Loucy (cell line): ENCODE measurements at regions not wholly inside any gene's neighbourhood (a gene's known extent, or its start where the extent isn't known, plus 50 kb on each side); places are given as distances from the start of the nearest gene placed in this dataset.

Experiments
- H2AFZ ChIP-seq: fragments of 200-600 bp; sonication (generic); 2 replicates; pipeline ENCODE4 v1.6.0; 2016; ENCODE audit warnings: antibody characterized with exemption, mild to moderate bottlenecking, low read length, moderate library complexity
- H3F3A ChIP-seq: fragments of 200-600 bp; 2 replicates; pipeline ENCODE4 v1.6.0; 2016; ENCODE audit warnings: antibody characterized with exemption, low read depth, mild to moderate bottlenecking
- H3K27me3 ChIP-seq: fragments of 200-600 bp; sonication (generic); 2 replicates; pipeline ENCODE4 v1.6.1; 2014; ENCODE audit warnings: low read length, mild to moderate bottlenecking; ENCODE audit not compliant: insufficient read depth, poor library complexity, severe bottlenecking
- H3K36me3 ChIP-seq: fragments of 200-600 bp; sonication (generic); 2 replicates; pipeline ENCODE4 v1.6.1; 2016; ENCODE audit warnings: low read length; ENCODE audit not compliant: insufficient read depth
- H3K4me1 ChIP-seq: fragments of 200-600 bp; sonication (generic); 2 replicates; pipeline ENCODE4 v1.5.1; 2014; ENCODE audit warnings: low read length, mild to moderate bottlenecking; ENCODE audit not compliant: insufficient read depth, poor library complexity, severe bottlenecking
- H3K4me2 ChIP-seq: fragments of 200-600 bp; sonication (generic); 2 replicates; pipeline ENCODE4 v1.6.0; 2014; ENCODE audit warnings: antibody characterized with exemption, low read length, low read depth, mild to moderate bottlenecking; ENCODE audit not compliant: poor library complexity, severe bottlenecking
- H3K4me3 ChIP-seq: fragments of 200-600 bp; sonication (generic); 2 replicates; pipeline ENCODE4 v1.5.1; 2014; ENCODE audit warnings: low read length, mild to moderate bottlenecking, mixed read lengths; ENCODE audit not compliant: poor library complexity, severe bottlenecking
- H3K79me2 ChIP-seq: fragments of 200-600 bp; sonication (generic); 2 replicates; pipeline ENCODE4 v1.6.1; 2014; ENCODE audit warnings: low read length; ENCODE audit not compliant: insufficient read depth
- H3K9ac ChIP-seq: fragments of 200-600 bp; sonication (generic); 2 replicates; pipeline ENCODE4 v1.6.0; 2014; ENCODE audit warnings: mild to moderate bottlenecking, low read depth, low read length, moderate library complexity; ENCODE audit not compliant: poor library complexity, severe bottlenecking
- H3K9me2 ChIP-seq: fragments of 200-600 bp; sonication (generic); replicated peaks from 2 replicates; pipeline ENCODE4 v1.6.1; 2016; ENCODE audit warnings: low read depth, low read length, mixed read lengths
- H3K9me3 ChIP-seq: fragments of 200-600 bp; sonication (generic); 2 replicates; pipeline ENCODE4 v1.6.1; 2014; ENCODE audit warnings: mild to moderate bottlenecking, antibody characterized with exemption, low read length, low read depth; ENCODE audit not compliant: insufficient read depth
- H4K20me1 ChIP-seq: fragments of 200-600 bp; sonication (generic); 2 replicates; pipeline ENCODE4 v1.6.0; 2014; ENCODE audit warnings: antibody characterized with exemption, low read length, mild to moderate bottlenecking; ENCODE audit not compliant: insufficient read depth, poor library complexity, severe bottlenecking
- EZH2phosphoT487 ChIP-seq: fragments of 200-600 bp; IDR thresholded peaks from 2 replicates; pipeline ENCODE4 v1.6.1; 2018; ENCODE audit warnings: antibody characterized with exemption, mild to moderate bottlenecking, moderate library complexity, borderline replicate concordance
- TF ChIP-seq, protein P1 (sequence below): fragments of 200-600 bp; sonication (generic); conservative IDR thresholded peaks from 2 replicates; pipeline ENCODE4 v1.5.1; 2014; ENCODE audit warnings: mild to moderate bottlenecking, antibody characterized with exemption, low read length

- TF ChIP-seq, protein P1, sequence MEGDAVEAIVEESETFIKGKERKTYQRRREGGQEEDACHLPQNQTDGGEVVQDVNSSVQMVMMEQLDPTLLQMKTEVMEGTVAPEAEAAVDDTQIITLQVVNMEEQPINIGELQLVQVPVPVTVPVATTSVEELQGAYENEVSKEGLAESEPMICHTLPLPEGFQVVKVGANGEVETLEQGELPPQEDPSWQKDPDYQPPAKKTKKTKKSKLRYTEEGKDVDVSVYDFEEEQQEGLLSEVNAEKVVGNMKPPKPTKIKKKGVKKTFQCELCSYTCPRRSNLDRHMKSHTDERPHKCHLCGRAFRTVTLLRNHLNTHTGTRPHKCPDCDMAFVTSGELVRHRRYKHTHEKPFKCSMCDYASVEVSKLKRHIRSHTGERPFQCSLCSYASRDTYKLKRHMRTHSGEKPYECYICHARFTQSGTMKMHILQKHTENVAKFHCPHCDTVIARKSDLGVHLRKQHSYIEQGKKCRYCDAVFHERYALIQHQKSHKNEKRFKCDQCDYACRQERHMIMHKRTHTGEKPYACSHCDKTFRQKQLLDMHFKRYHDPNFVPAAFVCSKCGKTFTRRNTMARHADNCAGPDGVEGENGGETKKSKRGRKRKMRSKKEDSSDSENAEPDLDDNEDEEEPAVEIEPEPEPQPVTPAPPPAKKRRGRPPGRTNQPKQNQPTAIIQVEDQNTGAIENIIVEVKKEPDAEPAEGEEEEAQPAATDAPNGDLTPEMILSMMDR: no peak
- TF ChIP-seq EZH2phosphoT487: no peak
- H4K20me1 ChIP-seq: no peaks in the 10 kb centered on the region
Observed at GRCh38 chr18:64474773-64475172, 325.9 kb upstream of the LINC00305 start.

DNA sequence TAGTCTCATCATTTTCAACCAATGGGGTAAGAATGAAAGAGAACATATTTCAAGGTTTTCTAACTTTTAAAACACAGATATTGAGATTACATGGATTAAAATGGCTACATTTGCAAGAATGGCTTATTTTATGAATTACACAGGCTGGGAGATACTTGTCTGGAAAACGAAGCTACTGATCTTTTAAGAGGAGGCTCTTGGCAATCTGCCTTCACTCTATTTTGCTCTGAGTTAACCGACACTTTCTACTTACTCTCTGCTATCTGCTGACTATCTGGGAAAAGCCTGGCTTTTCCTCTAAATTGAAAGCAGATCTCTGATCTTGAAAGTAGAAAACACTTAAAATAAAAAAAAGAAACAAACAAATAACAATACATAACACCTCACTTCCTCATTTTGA is 325.4 kb upstream of the LINC00305 start:
- Histone ChIP-seq H3K4me3 (no peak overlapping the region), H3K27me3 (no peaks in the 10 kb centered on the region), H3K79me2 (no peaks in the 10 kb centered on the region), H3K9me3 (no peaks in the 10 kb centered on the region), H3K9ac (no peak overlapping the region), H2AFZ (no peak overlapping the region), H3K4me1 (no peaks in the 10 kb centered on the region), H3K9me2 (no peaks in the 10 kb centered on the region), H3K36me3 (no peaks in the 10 kb centered on the region), H3K4me2 (no peak overlapping the region), H4K20me1 (no peaks in the 10 kb centered on the region), H3F3A (no peaks in the 10 kb centered on the region)
- TF ChIP-seq, protein P1: no peak
- no peak for TF ChIP-seq EZH2phosphoT487

More at GRCh38 chr18:64474773-64475172, 325.9 kb upstream of the LINC00305 start:
- Histone ChIP-seq H3K4me1 (no peaks in the 10 kb centered on the region), H3K9ac (no peak overlapping the region), H3F3A (no peaks in the 10 kb centered on the region), H3K79me2 (no peaks in the 10 kb centered on the region), H3K27me3 (no peaks in the 10 kb centered on the region), H2AFZ (no peak overlapping the region), H3K4me3 (no peak overlapping the region), H3K36me3 (no peaks in the 10 kb centered on the region), H3K9me2 (no peaks in the 10 kb centered on the region), H3K4me2 (no peak overlapping the region), H3K9me3 (no peaks in the 10 kb centered on the region)

DNA sequence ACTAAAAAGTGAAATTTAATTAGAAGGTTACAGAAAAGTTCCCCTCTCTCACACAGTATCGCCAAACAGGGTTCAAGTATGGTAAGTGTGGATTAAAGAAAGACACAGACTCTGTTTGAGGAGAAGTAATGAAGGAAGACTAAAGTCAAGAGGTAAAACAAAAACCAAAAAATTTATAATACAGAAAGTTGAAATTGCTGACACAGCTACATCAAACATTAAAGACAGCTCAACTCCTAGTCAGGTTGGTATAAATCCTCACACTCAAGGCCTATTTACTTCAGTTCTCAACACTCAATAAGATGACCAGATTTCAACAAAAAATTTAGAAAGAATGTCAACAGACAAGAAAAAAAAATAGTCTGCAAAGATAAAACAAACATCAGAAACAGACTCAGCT is 300.5 kb upstream of the LINC00305 start:
- no peak overlapping the region for H3K4me2 ChIP-seq
- TF ChIP-seq, protein P1: no peak
- no peak for TF ChIP-seq EZH2phosphoT487
- no peaks in the 10 kb centered on the region for H4K20me1 ChIP-seq
- no peaks in the 10 kb centered on the region for H3K36me3 ChIP-seq
- H3K4me3 ChIP-seq: no peak overlapping the region
- no peaks in the 10 kb centered on the region for H3F3A ChIP-seq
- H3K79me2 ChIP-seq: no peaks in the 10 kb centered on the region
- no peak overlapping the region for H2AFZ ChIP-seq
- no peaks in the 10 kb centered on the region for H3K4me1 ChIP-seq
- no peaks in the 10 kb centered on the region for H3K9me2 ChIP-seq
- H3K9ac ChIP-seq: no peak overlapping the region
- H3K9me3 ChIP-seq: no peaks in the 10 kb centered on the region
- H3K27me3 ChIP-seq: no peaks in the 10 kb centered on the region
